ENCODE measurements at regions not wholly inside any gene's neighbourhood (a gene's known extent, or its start where the extent isn't known, plus 50 kb on each side); places are given as distances from the start of the nearest gene placed in this dataset.

- H3K4me2 ChIP-seq: no peak overlapping the region
- peak overlapping the region; percentile 17 for H3K27ac ChIP-seq
- 54% methylated on average over 9 of the region's 9 CpGs for WGBS (ENCODE audit: low lambda C conversion rate, missing lambda C conversion rate)
- no peaks in the 10 kb centered on the region for H3K79me2 ChIP-seq
- no peaks in the 10 kb centered on the region for H3K36me3 ChIP-seq (replicated peaks; ENCODE audit: insufficient read depth, low read depth)
- no peaks in the 10 kb centered on the region for H3K9me3 ChIP-seq (ENCODE audit: low read depth)
- no peak overlapping the region for H3K4me3 ChIP-seq
- DNase-seq (ENCODE audit: low spot score): no peak
- H3K27me3 ChIP-seq: no peaks in the 10 kb centered on the region
- peaks cover 10% of the 10 kb centered on the region for H3K4me1 ChIP-seq (ENCODE audit: insufficient read depth)
- TF ChIP-seq EZH2phosphoT487 (IDR thresholded peaks at IDR 0.05; ENCODE audit: low read depth, severe bottlenecking, unreplicated experiment) (no peak), EZH2 (IDR thresholded peaks at IDR 0.05; ENCODE audit: borderline replicate concordance) (no peak), CTCF (IDR thresholded peaks at IDR 0.05; ENCODE audit: poor library complexity) (no peak)
- no peak overlapping the region for H2AFZ ChIP-seq
- no peaks in the 10 kb centered on the region for H3K9me2 ChIP-seq (replicated peaks; ENCODE audit: insufficient read depth)
- no peaks in the 10 kb centered on the region for H4K20me1 ChIP-seq (ENCODE audit: insufficient read depth, poor library complexity, severe bottlenecking)
Observed at GRCh38 chr2:217371781-217372213, 511.9 kb upstream of the TNP1 start.

GRCh38 chr2:217370391-217370790, 510.5 kb upstream of the TNP1 start:
- no peaks in the 10 kb centered on the region for H3K9me2 ChIP-seq (replicated peaks; ENCODE audit: insufficient read depth)
- no peaks in the 10 kb centered on the region for H3K36me3 ChIP-seq (replicated peaks; ENCODE audit: insufficient read depth, low read depth)
- no peaks in the 10 kb centered on the region for H4K20me1 ChIP-seq (ENCODE audit: insufficient read depth, poor library complexity, severe bottlenecking)
- no peak overlapping the region for H3K4me2 ChIP-seq
- no peak overlapping the region for H3K4me3 ChIP-seq
- H3K27me3 ChIP-seq: no peaks in the 10 kb centered on the region
- WGBS (ENCODE audit: low lambda C conversion rate, missing lambda C conversion rate): 86% methylated on average over 5 of the region's 5 CpGs
- H2AFZ ChIP-seq: no peak overlapping the region
- H3K4me1 ChIP-seq (ENCODE audit: insufficient read depth): peaks cover 21% of the 10 kb centered on the region
- no peaks in the 10 kb centered on the region for H3K9me3 ChIP-seq (ENCODE audit: low read depth)
- TF ChIP-seq CTCF (IDR thresholded peaks at IDR 0.05; ENCODE audit: poor library complexity) (no peak), EZH2 (IDR thresholded peaks at IDR 0.05; ENCODE audit: borderline replicate concordance) (no peak), EZH2phosphoT487 (IDR thresholded peaks at IDR 0.05; ENCODE audit: low read depth, severe bottlenecking, unreplicated experiment) (no peak)
- no peak for DNase-seq (ENCODE audit: low spot score)
- no peak overlapping the region for H3K27ac ChIP-seq
- H3K79me2 ChIP-seq: no peaks in the 10 kb centered on the region

GRCh38 chr2:217367464-217367863, 507.6 kb upstream of the TNP1 start:
- Histone ChIP-seq H3K9me3 (ENCODE audit: low read depth) (no peaks in the 10 kb centered on the region), H3K27ac (peak overlapping the region; percentile 33), H3K4me1 (ENCODE audit: insufficient read depth) (peaks cover 21% of the 10 kb centered on the region), H4K20me1 (ENCODE audit: insufficient read depth, poor library complexity, severe bottlenecking) (no peaks in the 10 kb centered on the region), H3K36me3 (replicated peaks; ENCODE audit: insufficient read depth, low read depth) (no peaks in the 10 kb centered on the region), H3K4me2 (no peak overlapping the region), H3K9me2 (replicated peaks; ENCODE audit: insufficient read depth) (no peaks in the 10 kb centered on the region), H2AFZ (no peak overlapping the region), H3K4me3 (no peak overlapping the region), H3K79me2 (no peaks in the 10 kb centered on the region), H3K27me3 (no peaks in the 10 kb centered on the region)
- TF ChIP-seq EZH2 (IDR thresholded peaks at IDR 0.05; ENCODE audit: borderline replicate concordance): no peak
- TF ChIP-seq CTCF (IDR thresholded peaks at IDR 0.05; ENCODE audit: poor library complexity): no peak
- no peak for TF ChIP-seq EZH2phosphoT487 (IDR thresholded peaks at IDR 0.05; ENCODE audit: low read depth, severe bottlenecking, unreplicated experiment)
- no peak for DNase-seq (ENCODE audit: low spot score)
- WGBS (ENCODE audit: low lambda C conversion rate, missing lambda C conversion rate): 57% methylated on average over 4 of the region's 4 CpGs

GRCh38 chr2:217366966-217367365, 507.1 kb upstream of the TNP1 start:
- WGBS (ENCODE audit: low lambda C conversion rate, missing lambda C conversion rate): 45% methylated on average over 4 of the region's 4 CpGs

More at GRCh38 chr2:217366966-217367365, 507.1 kb upstream of the TNP1 start:
- Histone ChIP-seq H2AFZ (no peak overlapping the region), H3K36me3 (replicated peaks; ENCODE audit: insufficient read depth, low read depth) (no peaks in the 10 kb centered on the region), H4K20me1 (ENCODE audit: insufficient read depth, poor library complexity, severe bottlenecking) (no peaks in the 10 kb centered on the region), H3K27me3 (no peaks in the 10 kb centered on the region), H3K4me2 (no peak overlapping the region), H3K9me3 (ENCODE audit: low read depth) (no peaks in the 10 kb centered on the region), H3K4me3 (no peak overlapping the region), H3K4me1 (ENCODE audit: insufficient read depth) (peaks cover 21% of the 10 kb centered on the region), H3K27ac (peak overlapping the region; percentile 33), H3K79me2 (no peaks in the 10 kb centered on the region), H3K9me2 (replicated peaks; ENCODE audit: insufficient read depth) (no peaks in the 10 kb centered on the region)
- no peak for TF ChIP-seq EZH2 (IDR thresholded peaks at IDR 0.05; ENCODE audit: borderline replicate concordance)
- no peak for TF ChIP-seq CTCF (IDR thresholded peaks at IDR 0.05; ENCODE audit: poor library complexity)
- no peak for TF ChIP-seq EZH2phosphoT487 (IDR thresholded peaks at IDR 0.05; ENCODE audit: low read depth, severe bottlenecking, unreplicated experiment)
- DNase-seq (ENCODE audit: low spot score): no peak
